ENCODE measurements at regions not wholly inside any gene's neighbourhood (a gene's known extent, or its start where the extent isn't known, plus 50 kb on each side); places are given as distances from the start of the nearest gene placed in this dataset.

DNA sequence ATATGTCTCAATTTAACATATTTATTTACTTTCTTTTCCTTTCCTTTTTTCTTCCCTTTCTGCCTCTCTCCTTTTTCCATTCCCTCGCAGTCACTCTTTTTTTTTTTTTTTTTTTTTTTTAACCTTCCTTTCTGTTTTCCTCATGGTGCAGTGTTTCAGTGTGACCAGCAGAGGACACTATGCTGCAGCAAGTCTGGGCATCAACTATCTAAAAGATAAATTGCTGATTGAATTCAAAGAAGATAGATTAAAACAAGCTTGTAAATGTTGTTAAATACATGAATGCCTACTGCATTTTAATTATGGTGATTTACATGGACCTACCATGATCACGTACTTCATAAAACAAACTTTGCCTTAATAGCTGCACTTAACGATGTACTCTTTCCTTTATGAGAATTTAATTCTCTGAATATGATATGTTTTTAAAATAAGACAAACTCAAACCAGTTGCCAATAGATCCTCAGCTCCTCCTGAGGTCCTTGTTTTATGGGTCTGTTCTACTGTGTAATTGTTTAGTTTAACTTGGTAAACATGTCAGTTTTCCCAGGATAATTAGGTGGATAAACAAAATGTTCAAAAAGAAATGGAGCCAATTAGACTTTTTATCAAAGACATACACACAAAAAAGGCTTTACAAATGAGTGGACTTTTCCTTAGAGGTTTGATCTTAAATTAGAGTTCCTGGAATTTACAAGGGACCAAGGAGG, 101.0 kb upstream of the AGR3 start:
- H3K4me2 ChIP-seq (ENCODE audit: insufficient read depth, insufficient read length, low read length), result no peak overlapping the region
- WGBS (ENCODE audit: extremely low coverage, insufficient read length, low lambda C conversion rate), result no CpG with 5 or more reads among the region's 3 CpGs

More for the DNA sequence above, 101.0 kb upstream of the AGR3 start:
- Histone ChIP-seq H3K56ac (ENCODE audit: insufficient read length, low read depth, low read length) (no peak overlapping the region), H2BK15ac (ENCODE audit: low read depth, low read length) (no peak overlapping the region), H2AK5ac (ENCODE audit: insufficient read length, low read length) (no peak overlapping the region), H3K9me3 (ENCODE audit: control insufficient read depth, low read depth, low read length) (no peaks in the 10 kb centered on the region), H4K5ac (ENCODE audit: insufficient read length, low read depth, low read length) (no peak overlapping the region), H2AFZ (ENCODE audit: low read length) (no peak overlapping the region), H3K27me3 (ENCODE audit: insufficient read depth, low read length) (no peaks in the 10 kb centered on the region), H4K8ac (replicated peaks; ENCODE audit: insufficient read length, low read depth, low read length) (no peak overlapping the region), H3K4me1 (ENCODE audit: insufficient read depth, low read length) (no peaks in the 10 kb centered on the region), H2BK12ac (ENCODE audit: insufficient read length, low read depth, low read length) (no peak overlapping the region), H3T11ph (ENCODE audit: low read length) (no peak overlapping the region), H2BK20ac (ENCODE audit: low read depth, low read length, poor library complexity, severe bottlenecking) (no peak overlapping the region), H2BK120ac (ENCODE audit: low read depth, low read length, poor library complexity, severe bottlenecking) (no peak overlapping the region), H3K79me1 (ENCODE audit: insufficient read depth, low read depth, low read length, poor library complexity, severe bottlenecking) (no peaks in the 10 kb centered on the region), H3K79me2 (ENCODE audit: insufficient read depth, low read length) (no peaks in the 10 kb centered on the region), H3K14ac (ENCODE audit: insufficient read depth, low read length) (no peak overlapping the region), H4K20me1 (ENCODE audit: control insufficient read depth, insufficient read depth, insufficient read length) (no peaks in the 10 kb centered on the region), H4K91ac (ENCODE audit: insufficient read length, low read depth, low read length) (no peak overlapping the region), H2BK5ac (ENCODE audit: insufficient read length, low read length) (no peak overlapping the region), H3K27ac (ENCODE audit: insufficient read length, low read depth, low read length) (no peak overlapping the region), H3K23me2 (ENCODE audit: insufficient read length, low read depth, low read length, poor library complexity, severe bottlenecking) (no peaks in the 10 kb centered on the region), H3K23ac (ENCODE audit: insufficient read length, low read depth, low read length) (no peak overlapping the region), H3K18ac (ENCODE audit: insufficient read length, low read depth, low read length) (no peak overlapping the region), H3K4ac (ENCODE audit: low read depth, low read length) (no peak overlapping the region), H3K9ac (ENCODE audit: extremely low read depth, insufficient read length, low read length) (no peak overlapping the region)
- Mint-ChIP-seq H3K27me3 (ENCODE audit: low read depth) (no peaks in the 10 kb centered on the region), H3K4me1 (peaks cover 17 to 22% of the 10 kb centered on the region in 2 experiments), H3K27ac (0 out of 7 replicates have a peak overlapping the region, but pooled peaks of 1 of the 3 experiments have one; percentile 13), H3K9me3 (no peaks in the 10 kb centered on the region), H3K4me3 (no peak overlapping the region), H3K36me3 (ENCODE audit: insufficient read depth in 1 of 3, low read depth in 3 of 3) (no peaks in the 10 kb centered on the region)
- TF ChIP-seq, protein P1, sequence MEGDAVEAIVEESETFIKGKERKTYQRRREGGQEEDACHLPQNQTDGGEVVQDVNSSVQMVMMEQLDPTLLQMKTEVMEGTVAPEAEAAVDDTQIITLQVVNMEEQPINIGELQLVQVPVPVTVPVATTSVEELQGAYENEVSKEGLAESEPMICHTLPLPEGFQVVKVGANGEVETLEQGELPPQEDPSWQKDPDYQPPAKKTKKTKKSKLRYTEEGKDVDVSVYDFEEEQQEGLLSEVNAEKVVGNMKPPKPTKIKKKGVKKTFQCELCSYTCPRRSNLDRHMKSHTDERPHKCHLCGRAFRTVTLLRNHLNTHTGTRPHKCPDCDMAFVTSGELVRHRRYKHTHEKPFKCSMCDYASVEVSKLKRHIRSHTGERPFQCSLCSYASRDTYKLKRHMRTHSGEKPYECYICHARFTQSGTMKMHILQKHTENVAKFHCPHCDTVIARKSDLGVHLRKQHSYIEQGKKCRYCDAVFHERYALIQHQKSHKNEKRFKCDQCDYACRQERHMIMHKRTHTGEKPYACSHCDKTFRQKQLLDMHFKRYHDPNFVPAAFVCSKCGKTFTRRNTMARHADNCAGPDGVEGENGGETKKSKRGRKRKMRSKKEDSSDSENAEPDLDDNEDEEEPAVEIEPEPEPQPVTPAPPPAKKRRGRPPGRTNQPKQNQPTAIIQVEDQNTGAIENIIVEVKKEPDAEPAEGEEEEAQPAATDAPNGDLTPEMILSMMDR (conservative IDR thresholded peaks at IDR 0.05), result peak; percentile 90
- no peak for DNase-seq
